ENCODE measurements at regions not wholly inside any gene's neighbourhood (a gene's known extent, or its start where the extent isn't known, plus 50 kb on each side); places are given as distances from the start of the nearest gene placed in this dataset.

DNA sequence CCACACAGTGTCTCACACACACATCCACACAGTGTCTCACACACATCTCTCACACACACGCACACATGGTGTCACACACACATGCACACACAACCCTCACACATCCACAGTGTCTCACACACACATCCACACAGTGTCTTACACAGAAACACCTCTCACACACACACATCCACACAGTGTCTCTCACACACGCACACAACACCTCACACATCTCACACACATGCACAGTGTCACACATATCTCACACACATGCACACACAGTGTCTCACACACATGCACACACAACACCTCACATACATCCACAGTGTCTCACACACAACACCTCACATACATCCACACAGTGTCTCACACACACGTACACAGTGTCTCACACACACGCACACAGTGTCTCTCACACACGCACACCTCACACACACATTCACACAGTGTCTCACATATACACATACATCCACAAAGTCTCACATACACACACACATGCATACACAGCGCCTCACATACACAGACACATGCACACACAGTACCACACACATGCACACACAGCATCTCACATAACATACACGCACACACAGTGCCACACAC is 473.9 kb upstream of the HS6ST1 start:
- Histone ChIP-seq H3K27ac (ENCODE audit: low read depth, low read length) (no peak overlapping the region), H3K36me3 (ENCODE audit: control insufficient read depth in 5 of 5, insufficient read depth in 5 of 5, low read length in 5 of 5) (no peaks in the 10 kb centered on the region), H3K27me3 (ENCODE audit: control insufficient read depth in 5 of 5, insufficient read depth in 4 of 5, low read length in 5 of 5) (peaks cover 0 to 8% (median 3%) of the 10 kb centered on the region in 5 donors), H3K4me1 (ENCODE audit: control insufficient read depth in 5 of 5, insufficient read depth in 5 of 5, low read length in 5 of 5) (no peaks in the 10 kb centered on the region), H3K4me3 (ENCODE audit: low read depth in 1 of 5, low read length in 5 of 5) (no peak overlapping the region), H3K9ac (ENCODE audit: low read length in 5 of 5) (no peak overlapping the region), H3K9me3 (ENCODE audit: control insufficient read depth in 5 of 5, low read length in 5 of 5) (no peaks in the 10 kb centered on the region)

DNA sequence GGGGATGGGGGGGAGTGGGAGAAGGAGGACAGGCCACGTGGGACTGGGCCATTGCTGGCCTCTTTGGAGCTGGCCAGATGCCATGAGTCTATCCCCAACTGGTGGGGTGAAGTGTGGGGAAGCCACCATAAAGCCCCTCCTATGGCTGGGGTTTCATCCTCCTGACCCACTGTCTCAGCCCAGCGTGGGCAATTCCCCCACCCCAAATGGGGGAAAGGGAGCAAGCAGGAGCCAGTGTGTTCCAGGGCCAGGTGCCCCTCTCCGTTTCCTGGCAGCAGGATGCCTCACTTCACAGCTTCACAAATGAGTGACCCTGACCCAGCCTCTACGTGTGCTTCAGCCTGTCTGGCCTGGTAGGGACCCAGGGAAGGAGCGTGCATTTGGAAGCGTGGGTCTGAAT is 474.7 kb upstream of the HS6ST1 start:
- Histone ChIP-seq H3K4me3 (ENCODE audit: low read depth in 1 of 5, low read length in 5 of 5) (no peak overlapping the region), H3K27me3 (ENCODE audit: control insufficient read depth in 5 of 5, insufficient read depth in 4 of 5, low read length in 5 of 5) (peaks cover 0 to 8% (median 3%) of the 10 kb centered on the region in 5 donors), H3K9me3 (ENCODE audit: control insufficient read depth in 5 of 5, low read length in 5 of 5) (no peaks in the 10 kb centered on the region), H3K36me3 (ENCODE audit: control insufficient read depth in 5 of 5, insufficient read depth in 5 of 5, low read length in 5 of 5) (no peaks in the 10 kb centered on the region), H3K4me1 (ENCODE audit: control insufficient read depth in 5 of 5, insufficient read depth in 5 of 5, low read length in 5 of 5) (no peaks in the 10 kb centered on the region), H3K27ac (ENCODE audit: low read depth, low read length) (no peak overlapping the region), H3K9ac (ENCODE audit: low read length in 5 of 5) (no peak overlapping the region)

DNA sequence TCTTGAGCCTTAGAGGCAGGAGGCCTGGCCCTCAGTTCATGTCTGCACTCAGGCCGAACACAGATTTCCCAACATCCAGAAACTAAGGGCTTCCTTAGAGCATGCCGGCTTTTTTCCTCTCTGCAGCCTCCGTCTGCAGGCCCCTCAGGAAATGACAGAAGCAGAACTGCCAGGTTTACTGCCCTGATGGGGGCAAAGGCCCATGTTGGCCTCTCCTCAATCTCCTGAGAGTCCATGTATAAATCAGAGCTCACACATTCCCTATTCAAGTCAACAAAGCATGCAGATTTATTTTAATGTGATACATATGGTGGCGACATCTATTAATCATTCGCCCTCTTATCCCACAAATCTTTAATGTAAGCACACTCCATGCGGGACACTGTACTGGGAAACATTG is 475.6 kb upstream of the HS6ST1 start:
- Histone ChIP-seq H3K36me3 (ENCODE audit: control insufficient read depth in 5 of 5, insufficient read depth in 5 of 5, low read length in 5 of 5) (no peaks in the 10 kb centered on the region), H3K27ac (ENCODE audit: low read depth, low read length) (no peak overlapping the region), H3K4me3 (ENCODE audit: low read depth in 1 of 5, low read length in 5 of 5) (no peak overlapping the region), H3K27me3 (ENCODE audit: control insufficient read depth in 5 of 5, insufficient read depth in 4 of 5, low read length in 5 of 5) (peaks cover 0 to 8% (median 3%) of the 10 kb centered on the region in 5 donors), H3K9ac (ENCODE audit: low read length in 5 of 5) (no peak overlapping the region), H3K4me1 (ENCODE audit: control insufficient read depth in 5 of 5, insufficient read depth in 5 of 5, low read length in 5 of 5) (no peaks in the 10 kb centered on the region), H3K9me3 (ENCODE audit: control insufficient read depth in 5 of 5, low read length in 5 of 5) (no peaks in the 10 kb centered on the region)

DNA sequence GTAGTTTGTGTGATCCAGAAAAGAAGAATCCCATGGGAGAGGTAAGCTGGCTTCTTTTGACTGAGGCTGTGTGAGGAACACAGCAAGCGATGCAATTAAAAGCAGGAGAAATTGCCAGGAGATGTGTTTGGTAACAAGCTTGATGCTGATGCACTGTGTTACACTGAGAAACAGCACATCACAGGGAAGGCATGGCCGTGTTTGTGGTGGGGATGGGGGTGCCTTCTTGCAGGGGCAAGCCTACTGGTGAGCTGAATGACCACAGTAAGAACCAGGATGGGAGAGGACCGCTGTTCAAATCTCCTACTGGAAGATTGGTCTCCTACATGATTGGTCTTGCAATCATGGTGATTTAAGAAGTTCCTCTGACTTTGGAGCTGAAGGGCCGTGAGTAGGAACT is 477.7 kb upstream of the HS6ST1 start:
- Histone ChIP-seq H3K27me3 (ENCODE audit: control insufficient read depth in 5 of 5, insufficient read depth in 4 of 5, low read length in 5 of 5) (peaks cover 0 to 6% (median 1%) of the 10 kb centered on the region in 5 donors), H3K9me3 (ENCODE audit: control insufficient read depth in 5 of 5, low read length in 5 of 5) (no peaks in the 10 kb centered on the region), H3K4me3 (ENCODE audit: low read depth in 1 of 5, low read length in 5 of 5) (no peak overlapping the region)

DNA sequence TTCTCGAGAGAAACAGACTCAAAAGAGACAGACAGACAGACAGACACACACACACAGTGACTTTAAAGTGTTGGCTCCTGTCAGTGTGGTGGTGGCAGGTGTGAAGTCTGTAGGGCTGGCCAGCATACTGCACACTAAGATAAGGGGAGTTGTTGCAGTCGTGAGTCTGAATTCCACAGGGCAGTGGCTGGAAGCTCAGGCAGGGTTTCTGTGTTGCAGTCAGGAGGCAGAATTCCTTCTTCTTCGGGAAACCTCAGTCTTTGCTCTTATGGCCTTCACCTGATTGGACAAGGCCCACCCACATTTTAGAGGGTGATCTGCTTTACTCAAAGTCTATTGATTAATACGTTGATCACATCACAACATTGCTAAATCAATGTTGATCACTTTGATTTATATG is 478.4 kb upstream of the HS6ST1 start:
- H3K9me3 ChIP-seq (ENCODE audit: control insufficient read depth in 5 of 5, low read length in 5 of 5): no peaks in the 10 kb centered on the region
- H3K27me3 ChIP-seq (ENCODE audit: control insufficient read depth in 5 of 5, insufficient read depth in 4 of 5, low read length in 5 of 5): peaks cover 0 to 3% (median 0%) of the 10 kb centered on the region in 5 donors
- no peak overlapping the region for H3K27ac ChIP-seq (ENCODE audit: low read depth, low read length)
- H3K4me1 ChIP-seq (ENCODE audit: control insufficient read depth in 5 of 5, insufficient read depth in 5 of 5, low read length in 5 of 5): no peaks in the 10 kb centered on the region
- H3K36me3 ChIP-seq (ENCODE audit: control insufficient read depth in 5 of 5, insufficient read depth in 5 of 5, low read length in 5 of 5): no peaks in the 10 kb centered on the region
- no peak overlapping the region for H3K9ac ChIP-seq (ENCODE audit: low read length in 5 of 5)
- H3K4me3 ChIP-seq (ENCODE audit: low read depth in 1 of 5, low read length in 5 of 5): no peak overlapping the region

More for the DNA sequence above, 477.7 kb upstream of the HS6ST1 start:
- H3K4me1 ChIP-seq (ENCODE audit: control insufficient read depth in 5 of 5, insufficient read depth in 5 of 5, low read length in 5 of 5): no peaks in the 10 kb centered on the region
- no peak overlapping the region for H3K27ac ChIP-seq (ENCODE audit: low read depth, low read length)
- no peak overlapping the region for H3K9ac ChIP-seq (ENCODE audit: low read length in 5 of 5)
- no peaks in the 10 kb centered on the region for H3K36me3 ChIP-seq (ENCODE audit: control insufficient read depth in 5 of 5, insufficient read depth in 5 of 5, low read length in 5 of 5)

DNA sequence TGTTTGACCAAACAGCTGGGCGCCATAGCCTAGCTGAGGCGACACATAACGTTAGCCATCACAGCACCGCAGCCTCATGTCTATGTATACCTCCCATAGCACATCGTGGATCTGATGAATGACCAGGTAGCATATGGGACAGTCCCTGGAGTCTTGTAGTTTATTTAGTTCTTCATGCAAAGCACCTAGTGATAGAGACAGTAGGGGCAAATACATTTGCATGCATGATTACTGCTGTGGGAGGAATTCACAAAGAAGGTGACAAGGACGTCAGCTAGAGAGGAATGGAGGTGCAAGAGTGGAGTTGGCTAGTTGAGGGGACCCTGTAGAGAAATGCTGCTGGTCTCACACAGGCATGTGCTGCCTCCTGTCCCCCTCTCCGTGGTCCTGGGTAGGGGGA is 478.9 kb upstream of the HS6ST1 start:
- no peak overlapping the region for H3K4me3 ChIP-seq (ENCODE audit: low read depth in 1 of 5, low read length in 5 of 5)
- no peaks in the 10 kb centered on the region for H3K36me3 ChIP-seq (ENCODE audit: control insufficient read depth in 5 of 5, insufficient read depth in 5 of 5, low read length in 5 of 5)
- no peaks in the 10 kb centered on the region for H3K4me1 ChIP-seq (ENCODE audit: control insufficient read depth in 5 of 5, insufficient read depth in 5 of 5, low read length in 5 of 5)
- no peaks in the 10 kb centered on the region for H3K9me3 ChIP-seq (ENCODE audit: control insufficient read depth in 5 of 5, low read length in 5 of 5)
- H3K27me3 ChIP-seq (ENCODE audit: control insufficient read depth in 5 of 5, insufficient read depth in 4 of 5, low read length in 5 of 5): peaks cover 0 to 3% (median 0%) of the 10 kb centered on the region in 5 donors
- no peak overlapping the region for H3K9ac ChIP-seq (ENCODE audit: low read length in 5 of 5)
- H3K27ac ChIP-seq (ENCODE audit: low read depth, low read length): no peak overlapping the region

DNA sequence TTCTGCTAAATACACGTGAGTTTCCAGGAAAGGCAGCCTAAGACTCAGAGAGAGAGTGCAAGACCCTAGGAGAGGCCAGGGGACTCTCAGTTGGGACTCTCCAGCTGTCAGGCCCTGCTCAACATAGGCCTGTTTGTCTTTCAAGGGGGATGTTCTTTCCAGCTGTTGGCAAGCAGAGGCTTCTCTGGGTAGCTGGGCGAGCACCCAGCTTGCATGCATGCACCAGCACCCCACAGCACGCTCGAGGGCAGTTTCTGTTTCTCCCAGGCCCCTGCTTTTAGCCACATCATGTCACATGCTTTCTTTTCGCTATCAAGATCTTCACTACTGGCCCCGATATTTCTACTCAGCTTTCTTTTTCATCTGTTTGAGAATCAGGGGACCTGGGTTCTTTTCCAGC is 479.3 kb upstream of the HS6ST1 start:
- H3K9me3 ChIP-seq (ENCODE audit: control insufficient read depth in 5 of 5, low read length in 5 of 5): no peaks in the 10 kb centered on the region
- H3K9ac ChIP-seq (ENCODE audit: low read length in 5 of 5): no peak overlapping the region
- peaks cover 0 to 3% (median 0%) of the 10 kb centered on the region in 5 donors for H3K27me3 ChIP-seq (ENCODE audit: control insufficient read depth in 5 of 5, insufficient read depth in 4 of 5, low read length in 5 of 5)
- no peak overlapping the region for H3K4me3 ChIP-seq (ENCODE audit: low read depth in 1 of 5, low read length in 5 of 5)
- H3K4me1 ChIP-seq (ENCODE audit: control insufficient read depth in 5 of 5, insufficient read depth in 5 of 5, low read length in 5 of 5): no peaks in the 10 kb centered on the region
- no peak overlapping the region for H3K27ac ChIP-seq (ENCODE audit: low read depth, low read length)
- H3K36me3 ChIP-seq (ENCODE audit: control insufficient read depth in 5 of 5, insufficient read depth in 5 of 5, low read length in 5 of 5): no peaks in the 10 kb centered on the region

DNA sequence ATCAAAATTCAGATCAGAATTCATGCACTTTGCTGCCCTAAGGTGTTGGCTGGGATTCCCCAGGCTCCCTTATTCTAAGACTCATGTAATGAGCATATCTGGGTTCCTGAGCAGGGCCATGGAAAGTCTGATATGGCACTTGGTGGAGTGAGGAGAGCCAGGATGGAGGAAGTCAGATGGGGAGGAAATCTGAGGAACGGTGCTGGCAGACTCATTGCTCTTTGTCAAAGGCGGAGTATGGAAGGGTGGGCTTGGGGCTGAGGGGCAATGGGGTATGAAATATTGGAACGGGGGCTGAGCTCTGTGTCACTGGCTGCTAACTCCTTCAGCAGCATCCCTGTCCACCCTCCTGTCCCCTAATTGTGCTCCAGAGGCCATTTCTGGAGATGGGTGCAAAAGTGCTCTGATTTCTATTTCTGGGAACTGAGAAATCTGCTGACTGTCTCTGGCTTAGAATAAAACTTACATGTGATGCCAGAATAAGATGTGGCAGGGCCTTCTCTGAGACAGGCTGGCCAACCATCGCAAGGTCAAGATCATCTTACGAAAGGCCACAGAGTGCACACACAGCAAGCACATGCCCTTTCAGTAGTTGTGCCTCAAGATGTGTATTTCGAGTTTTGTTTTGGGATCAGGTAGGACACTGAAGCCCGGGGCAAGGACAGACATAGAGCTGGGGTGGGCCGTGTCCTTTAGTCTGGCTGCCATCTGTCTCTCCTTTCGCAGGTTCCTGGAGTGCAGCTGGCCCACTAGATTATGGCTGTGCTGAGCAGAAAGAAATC is 480.0 kb upstream of the HS6ST1 start:
- Histone ChIP-seq H3K36me3 (ENCODE audit: control insufficient read depth in 5 of 5, insufficient read depth in 5 of 5, low read length in 5 of 5) (no peaks in the 10 kb centered on the region), H3K27me3 (ENCODE audit: control insufficient read depth in 5 of 5, insufficient read depth in 4 of 5, low read length in 5 of 5) (peaks cover 0 to 3% (median 0%) of the 10 kb centered on the region in 5 donors), H3K9me3 (ENCODE audit: control insufficient read depth in 5 of 5, low read length in 5 of 5) (no peaks in the 10 kb centered on the region), H3K4me3 (ENCODE audit: low read depth in 1 of 5, low read length in 5 of 5) (no peak overlapping the region), H3K27ac (ENCODE audit: low read depth, low read length) (no peak overlapping the region), H3K9ac (ENCODE audit: low read length in 5 of 5) (no peak overlapping the region), H3K4me1 (ENCODE audit: control insufficient read depth in 5 of 5, insufficient read depth in 5 of 5, low read length in 5 of 5) (no peaks in the 10 kb centered on the region)

DNA sequence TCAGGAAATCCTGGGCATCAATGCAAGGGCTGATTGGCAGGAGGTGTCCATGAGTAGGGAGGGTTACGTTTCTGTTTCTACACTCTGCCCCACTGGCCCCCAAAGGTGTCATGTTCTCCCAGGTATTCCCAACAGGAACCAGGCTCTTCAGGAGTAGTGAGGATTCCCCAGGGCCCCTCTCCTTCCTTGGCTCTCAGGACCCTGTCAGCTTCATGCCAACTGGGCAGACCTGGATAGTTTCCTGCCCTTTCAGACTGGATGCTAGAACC is 480.6 kb upstream of the HS6ST1 start:
- H3K27me3 ChIP-seq (ENCODE audit: control insufficient read depth in 5 of 5, insufficient read depth in 4 of 5, low read length in 5 of 5): peaks cover 0 to 3% (median 0%) of the 10 kb centered on the region in 5 donors
- no peak overlapping the region for H3K4me3 ChIP-seq (ENCODE audit: low read depth in 1 of 5, low read length in 5 of 5)
- no peaks in the 10 kb centered on the region for H3K9me3 ChIP-seq (ENCODE audit: control insufficient read depth in 5 of 5, low read length in 5 of 5)
- no peak overlapping the region for H3K27ac ChIP-seq (ENCODE audit: low read depth, low read length)
- H3K36me3 ChIP-seq (ENCODE audit: control insufficient read depth in 5 of 5, insufficient read depth in 5 of 5, low read length in 5 of 5): no peaks in the 10 kb centered on the region
- no peaks in the 10 kb centered on the region for H3K4me1 ChIP-seq (ENCODE audit: control insufficient read depth in 5 of 5, insufficient read depth in 5 of 5, low read length in 5 of 5)
- no peak overlapping the region for H3K9ac ChIP-seq (ENCODE audit: low read length in 5 of 5)

DNA sequence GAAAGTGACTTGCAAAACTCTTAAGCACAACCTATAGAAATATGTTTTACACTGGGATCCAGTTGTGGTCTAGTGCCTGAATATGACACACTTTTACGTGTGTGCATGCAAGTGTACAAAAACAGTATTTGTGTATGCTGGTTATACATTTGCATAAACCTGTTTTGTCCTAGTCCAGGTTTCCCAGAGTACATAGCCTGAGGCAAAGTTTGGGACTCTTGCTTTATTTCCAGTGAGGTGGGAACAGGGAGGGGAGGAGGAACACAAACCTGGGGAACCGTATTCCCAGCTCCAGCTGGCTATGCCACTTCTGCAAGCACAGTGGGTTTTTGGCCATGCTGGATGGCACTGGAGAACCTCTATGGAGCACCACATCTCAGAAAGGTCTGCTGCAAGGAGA is 481.1 kb upstream of the HS6ST1 start:
- H3K27ac ChIP-seq (ENCODE audit: low read depth, low read length): no peak overlapping the region

More for the DNA sequence above, 481.1 kb upstream of the HS6ST1 start:
- Histone ChIP-seq H3K4me1 (ENCODE audit: control insufficient read depth in 5 of 5, insufficient read depth in 5 of 5, low read length in 5 of 5) (no peaks in the 10 kb centered on the region), H3K9ac (ENCODE audit: low read length in 5 of 5) (no peak overlapping the region), H3K9me3 (ENCODE audit: control insufficient read depth in 5 of 5, low read length in 5 of 5) (no peaks in the 10 kb centered on the region), H3K36me3 (ENCODE audit: control insufficient read depth in 5 of 5, insufficient read depth in 5 of 5, low read length in 5 of 5) (no peaks in the 10 kb centered on the region), H3K27me3 (ENCODE audit: control insufficient read depth in 5 of 5, insufficient read depth in 4 of 5, low read length in 5 of 5) (peaks cover 0 to 3% (median 0%) of the 10 kb centered on the region in 5 donors), H3K4me3 (ENCODE audit: low read depth in 1 of 5, low read length in 5 of 5) (no peak overlapping the region)
